Hematopoietic multipotent progenitor cell treated with erythropoietin and hydrocortisone succinate and interleukin-3 and kit ligand, for 4 days (in vitro differentiated cells): ENCODE measurements at regions not wholly inside any gene's neighbourhood (a gene's known extent, or its start where the extent isn't known, plus 50 kb on each side); places are given as distances from the start of the nearest gene placed in this dataset.

Experiments
- DNase-seq: peaks from one replicate; pipeline ENCODE4 v3.0.0-alpha.2; 2015

DNA sequence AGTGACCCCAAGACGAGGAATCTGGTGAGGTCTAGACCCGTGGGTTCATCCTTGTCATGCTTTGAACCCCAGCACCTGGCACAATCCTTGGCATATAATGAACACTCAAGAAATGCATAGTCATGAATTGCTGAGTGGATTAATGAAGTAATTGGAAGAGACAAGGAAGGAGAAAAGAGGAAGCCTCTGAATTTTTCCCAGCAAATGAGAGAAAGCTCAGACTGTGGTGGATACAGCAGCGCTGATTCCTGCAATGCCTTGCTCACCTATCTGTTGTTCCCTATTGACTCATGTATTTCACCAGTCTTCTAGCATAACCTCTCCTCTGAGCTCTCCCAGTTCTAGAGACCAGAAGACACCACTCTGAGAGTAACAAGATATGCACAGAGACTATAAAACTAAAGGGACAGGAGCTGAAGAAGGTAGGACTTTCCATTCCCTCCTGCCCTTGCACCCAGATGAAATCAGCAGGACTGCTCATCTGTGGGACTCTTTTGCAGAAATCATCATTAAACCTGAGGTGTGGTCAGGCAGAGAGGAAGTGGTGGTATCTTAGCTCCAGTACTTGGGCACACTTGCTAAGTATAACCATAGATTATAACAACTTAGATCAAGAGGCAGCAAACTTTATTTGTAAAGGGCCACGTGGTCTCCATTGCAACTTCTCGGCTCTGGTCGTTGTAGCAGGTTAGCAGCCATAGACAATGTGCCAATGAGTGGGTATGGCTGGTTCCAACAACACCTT is 102.8 kb downstream of the MAF start:
- peak; percentile 22 for DNase-seq

DNA sequence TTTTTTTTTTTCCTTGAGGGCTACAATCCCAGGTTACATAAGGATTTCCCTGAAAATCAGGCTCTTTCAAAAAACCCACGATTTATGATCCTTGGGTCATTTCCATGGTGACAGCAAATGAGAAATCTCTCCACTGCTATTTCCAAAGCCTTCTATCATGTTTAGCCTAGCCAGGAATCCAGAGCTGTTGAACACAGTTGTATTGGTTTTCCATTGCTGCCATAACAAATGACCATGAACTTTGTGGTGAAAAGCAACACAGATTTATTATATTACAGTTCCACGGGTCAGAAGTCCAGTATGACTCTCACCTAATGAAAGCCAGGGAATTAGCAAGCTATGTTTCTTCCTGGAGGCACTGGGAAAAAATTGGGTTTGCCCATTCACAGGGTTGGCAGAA is 106.6 kb downstream of the MAF start:
- no peak for DNase-seq

DNA sequence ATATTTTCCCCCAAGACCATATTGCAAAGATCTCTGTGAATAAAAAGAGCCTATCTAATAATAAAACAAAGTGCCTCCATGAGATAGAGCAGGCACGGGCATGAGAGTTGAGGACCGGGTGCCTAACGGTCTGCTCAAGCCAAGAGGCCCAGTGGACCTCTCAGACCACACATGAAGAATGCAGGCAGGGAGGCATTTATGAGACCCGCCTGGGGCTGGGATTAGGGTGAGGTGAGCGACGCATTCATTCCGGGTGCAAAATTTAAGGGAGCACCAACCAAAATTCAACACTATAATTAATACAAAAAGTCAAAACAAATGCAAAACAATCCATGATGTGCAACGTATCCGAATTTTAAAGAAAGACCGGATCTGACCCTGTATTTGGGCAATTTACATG is 108.5 kb downstream of the MAF start:
- DNase-seq = no peak

DNA sequence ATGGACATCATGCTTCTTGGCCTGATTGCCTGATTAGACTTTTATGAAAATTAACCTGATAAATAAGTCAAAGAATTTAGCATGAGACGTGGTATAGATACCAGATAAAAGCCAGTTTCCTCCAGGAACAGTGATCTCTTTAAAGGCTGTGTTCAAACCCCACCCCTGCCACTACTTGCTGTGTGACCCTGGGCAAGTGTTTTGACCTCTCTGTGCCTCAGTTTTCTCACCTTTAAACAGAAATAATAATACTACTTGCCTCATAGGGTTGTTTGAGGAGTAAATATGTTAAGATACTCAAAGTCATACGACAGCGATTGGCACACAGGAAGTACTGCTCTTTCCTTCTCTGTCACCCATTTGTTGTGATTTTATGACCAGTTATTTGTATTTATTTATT is 115.5 kb downstream of the MAF start:
- no peak for DNase-seq

DNA sequence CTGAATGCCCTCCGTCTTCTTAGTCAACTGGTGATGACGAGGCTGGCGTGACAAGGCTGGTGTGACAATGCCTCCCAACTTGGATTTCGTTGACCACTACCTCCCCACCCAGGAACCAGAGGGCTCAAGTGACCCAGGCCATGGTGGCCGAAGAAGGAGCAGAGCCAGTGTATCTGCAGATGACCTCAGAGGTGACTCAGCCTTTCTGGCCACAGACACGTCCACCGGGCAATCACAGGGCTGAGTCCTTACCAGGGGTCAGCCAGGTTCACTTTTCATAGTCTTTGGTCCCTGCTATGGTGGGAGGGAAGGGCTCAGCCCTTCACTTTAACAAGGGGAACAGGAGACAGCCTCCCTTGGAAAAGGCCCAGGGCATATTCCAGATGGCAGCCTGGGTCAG is 116.3 kb downstream of the MAF start:
- DNase-seq = no peak

DNA sequence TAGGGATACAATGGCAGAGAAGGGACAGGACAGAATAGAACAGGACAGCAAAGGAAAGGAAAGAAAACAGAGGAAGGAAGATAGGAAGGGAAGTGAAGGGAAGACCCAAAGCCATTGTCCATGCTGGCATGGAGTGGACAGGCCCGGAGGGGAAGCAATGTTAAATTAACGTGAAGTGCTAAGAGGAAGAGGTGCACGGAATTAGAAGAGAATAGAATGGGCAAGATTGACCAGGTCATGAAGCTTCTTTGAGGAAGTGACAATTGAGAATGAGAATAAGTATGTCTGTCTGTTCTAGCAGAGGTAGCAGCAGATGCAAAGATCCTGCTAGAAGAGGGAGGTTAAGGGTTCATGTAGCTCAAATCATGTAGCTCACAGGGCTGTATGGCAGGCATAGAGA is 117.2 kb downstream of the MAF start:
- no peak for DNase-seq

DNA sequence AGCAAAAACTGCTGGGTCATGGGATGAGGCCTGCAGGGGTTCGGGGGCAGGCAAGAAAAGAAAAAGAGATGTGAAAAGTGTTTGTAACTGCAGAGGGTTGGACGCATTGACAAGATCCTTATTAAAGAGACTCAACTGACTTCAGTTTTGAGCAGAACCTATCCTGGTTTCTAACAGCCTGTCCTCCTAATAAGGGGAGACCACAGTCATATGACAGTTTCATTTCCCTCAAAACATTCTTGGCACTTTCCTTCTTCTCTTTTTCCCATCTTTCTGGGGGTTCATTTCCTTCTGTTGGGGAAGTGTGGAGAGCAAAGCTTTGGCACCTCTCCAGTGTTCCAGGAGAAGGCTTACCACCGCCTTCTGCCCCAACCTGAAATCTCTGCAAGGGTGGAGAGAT is 118.5 kb downstream of the MAF start:
- no peak for DNase-seq

DNA sequence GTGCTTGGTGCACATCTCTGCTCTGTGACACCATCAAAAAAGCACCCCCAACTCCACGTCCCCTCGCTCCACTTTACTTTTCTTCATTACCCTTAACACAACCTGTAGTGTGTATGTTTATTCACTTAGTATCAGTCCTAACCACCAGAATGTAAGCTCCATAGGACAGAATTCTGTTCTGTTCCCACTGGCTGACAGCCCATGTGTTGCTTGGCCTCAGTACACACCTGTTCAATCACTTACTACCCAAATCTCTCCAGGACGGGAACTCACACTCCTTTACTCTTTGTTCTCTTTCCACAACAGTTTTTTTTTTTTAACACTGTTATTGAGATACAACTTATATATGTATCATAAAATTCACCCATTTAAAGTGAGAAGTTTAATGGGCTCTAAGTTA is 119.6 kb downstream of the MAF start:
- DNase-seq = no peak

DNA sequence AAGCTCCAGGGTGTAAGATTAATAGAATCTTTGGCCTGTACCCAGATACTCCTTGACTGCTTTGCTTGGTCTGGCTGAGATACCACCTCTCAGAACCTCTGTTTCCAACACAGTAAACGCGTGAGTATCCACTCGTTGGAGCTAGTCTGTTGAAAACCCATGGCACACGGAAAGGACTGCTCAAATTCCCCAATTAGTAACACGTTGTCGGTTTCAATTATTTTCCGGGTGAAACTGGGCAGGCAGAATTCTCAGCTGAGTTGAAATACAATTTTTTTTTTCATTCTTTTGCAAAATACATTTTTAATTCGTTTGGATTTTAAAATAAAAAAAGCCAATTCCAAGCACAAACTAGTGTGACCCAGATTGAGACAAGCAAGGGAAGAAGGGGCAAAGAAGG is 120.5 kb downstream of the MAF start:
- no peak for DNase-seq

DNA sequence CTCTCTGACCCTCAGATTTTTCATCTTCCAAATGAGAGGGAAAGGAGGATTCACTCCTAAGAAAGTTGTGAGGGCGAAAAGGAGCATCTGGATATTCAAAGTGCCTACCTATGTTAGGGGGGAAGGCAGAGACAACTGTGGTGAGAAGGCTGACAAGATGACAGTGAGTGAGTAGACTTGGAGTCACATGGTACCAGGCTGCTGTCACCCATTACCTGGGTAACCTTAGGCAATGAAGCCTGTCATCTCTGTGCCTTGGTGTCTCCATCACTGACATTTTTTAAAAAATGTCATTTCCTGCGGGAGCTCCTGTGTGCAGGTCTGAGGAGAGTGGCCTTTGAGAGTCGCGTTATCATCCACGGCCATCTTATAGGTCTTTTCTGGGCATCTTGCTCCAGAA is 124.0 kb downstream of the MAF start:
- no peak for DNase-seq

DNA sequence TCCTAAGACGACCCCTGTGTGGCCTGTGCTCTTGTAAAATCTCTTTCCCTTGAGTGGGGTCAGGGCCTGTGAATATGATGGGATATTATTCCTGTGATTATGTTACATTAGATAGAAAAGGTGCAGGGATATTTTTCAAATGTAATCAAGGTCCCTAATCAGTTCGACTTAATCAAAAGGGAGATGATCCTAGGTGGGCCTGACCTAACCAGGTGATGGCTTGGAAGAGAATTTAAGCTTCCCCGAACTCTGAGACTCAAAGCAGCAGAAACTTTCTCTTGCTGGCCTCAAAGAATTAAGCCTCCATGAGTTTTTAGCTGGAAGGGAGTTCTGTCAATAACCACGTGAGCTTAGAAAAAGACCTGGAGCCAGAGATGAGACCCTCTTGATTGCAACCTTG is 124.7 kb downstream of the MAF start:
- DNase-seq = no peak

DNA sequence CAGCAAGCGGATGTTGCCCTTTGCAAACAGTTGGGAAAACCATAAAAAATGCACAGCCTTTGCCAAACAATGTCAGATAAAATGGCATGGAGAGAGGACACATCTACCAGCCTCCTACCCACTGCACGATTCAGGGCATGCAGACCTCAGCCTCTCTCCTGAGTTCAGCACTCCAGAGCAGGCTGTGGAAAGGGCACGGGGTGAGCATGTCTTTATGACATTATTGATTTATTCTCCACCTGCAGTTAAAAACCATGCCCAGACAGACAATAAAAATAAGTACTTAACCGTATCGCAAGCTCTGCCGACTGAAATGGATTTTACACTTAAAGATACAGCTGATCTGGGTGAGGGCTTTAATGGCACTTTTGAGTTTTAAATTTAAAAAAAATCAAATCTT is 127.1 kb downstream of the MAF start:
- no peak for DNase-seq

DNA sequence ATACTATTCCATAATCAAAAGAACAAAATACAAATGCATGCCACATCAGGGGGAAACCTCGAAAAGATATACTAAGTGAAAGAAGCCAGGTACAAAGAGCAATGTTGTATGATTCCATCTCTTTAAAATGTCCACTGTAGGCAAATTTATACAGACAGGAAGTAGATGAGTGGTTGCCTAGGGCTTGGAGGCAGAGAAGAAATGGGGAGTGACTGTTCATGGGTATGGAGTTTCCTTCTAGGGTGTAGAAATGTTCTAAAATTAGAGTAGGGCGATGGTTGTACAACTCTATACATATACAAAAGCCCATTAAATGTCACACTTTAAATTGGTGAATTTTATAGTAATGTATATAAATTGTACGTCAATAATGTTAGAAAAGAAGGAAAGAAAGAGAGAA is 128.1 kb downstream of the MAF start:
- no peak for DNase-seq

DNA sequence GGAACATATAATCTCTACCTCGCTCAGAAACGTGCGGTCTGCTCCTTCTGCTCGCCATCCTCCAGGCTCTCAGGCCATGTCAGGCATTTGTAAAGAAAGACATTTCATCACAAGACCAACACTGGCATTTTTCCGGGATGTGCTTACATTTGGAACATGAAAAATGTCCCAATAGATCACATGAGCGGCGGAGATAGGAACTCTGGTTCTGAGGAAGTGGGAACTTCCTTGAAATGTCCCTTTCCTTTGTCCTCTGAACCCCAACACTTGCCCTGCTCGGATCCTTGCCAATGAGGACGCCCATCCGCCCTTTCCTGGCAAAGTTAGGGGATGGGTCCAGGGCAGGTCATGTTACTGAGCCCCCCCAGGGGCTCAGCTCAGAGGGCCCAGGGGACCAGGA is 130.5 kb downstream of the MAF start:
- no peak for DNase-seq

DNA sequence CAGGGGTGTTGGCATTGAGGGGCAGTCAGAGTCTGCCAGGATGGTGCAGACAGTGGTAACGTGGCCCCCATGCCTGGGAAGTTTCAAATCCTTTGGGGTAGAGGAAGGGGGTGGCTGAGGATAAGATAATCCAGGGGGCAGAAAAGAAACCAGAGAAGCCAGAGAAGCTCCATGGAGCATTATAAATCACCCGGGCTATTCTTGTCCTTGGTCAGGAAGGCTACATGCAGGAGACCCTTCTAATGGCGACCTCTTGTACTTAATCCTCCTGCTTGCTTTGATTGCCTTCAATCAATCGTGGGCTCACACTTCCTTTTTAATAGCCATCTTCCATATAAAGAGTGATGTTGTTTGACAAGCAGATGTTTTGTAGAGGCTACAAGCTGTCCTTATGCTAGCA is 131.9 kb downstream of the MAF start:
- no peak for DNase-seq

DNA sequence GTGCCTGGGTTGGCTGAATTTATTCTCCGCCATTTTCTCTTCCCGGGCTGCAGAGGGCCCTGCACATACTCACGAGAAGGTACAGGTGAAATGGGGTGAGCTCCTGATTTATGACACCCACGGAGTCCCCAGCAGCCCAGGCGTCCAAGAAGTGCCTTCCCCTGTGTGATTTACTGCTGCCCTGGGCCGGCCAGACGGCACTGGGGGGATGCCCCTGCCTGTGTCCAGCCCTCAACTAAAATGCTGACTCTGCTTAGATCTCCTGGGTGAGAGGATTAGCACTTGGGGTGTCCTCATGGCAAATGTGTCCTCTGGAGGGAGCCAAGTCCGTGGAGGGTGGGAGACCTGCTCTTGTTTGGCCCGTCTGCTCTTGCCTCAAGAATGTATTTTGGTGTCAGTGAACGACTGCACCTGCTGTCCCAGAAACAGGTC is 132.4 kb downstream of the MAF start:
- no peak for DNase-seq

DNA sequence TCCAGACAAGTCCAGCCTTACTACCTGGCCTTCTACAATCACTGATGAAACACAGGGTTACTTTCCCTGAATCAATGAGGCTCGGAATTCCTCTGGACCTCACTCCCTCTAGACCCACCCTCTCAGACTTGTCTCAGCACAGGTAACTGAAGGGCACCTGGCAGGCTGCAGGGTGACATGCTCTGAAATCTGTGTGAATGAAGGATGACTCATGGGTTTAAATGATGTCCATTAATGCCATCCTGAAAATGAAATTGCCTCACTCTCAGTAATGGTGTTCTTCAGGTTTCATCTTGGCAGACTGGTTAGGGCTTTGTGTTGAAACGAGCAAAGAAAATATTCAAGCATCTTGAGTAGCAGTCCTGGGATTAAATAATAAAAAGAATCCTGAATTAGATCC is 134.4 kb downstream of the MAF start:
- no peak for DNase-seq

DNA sequence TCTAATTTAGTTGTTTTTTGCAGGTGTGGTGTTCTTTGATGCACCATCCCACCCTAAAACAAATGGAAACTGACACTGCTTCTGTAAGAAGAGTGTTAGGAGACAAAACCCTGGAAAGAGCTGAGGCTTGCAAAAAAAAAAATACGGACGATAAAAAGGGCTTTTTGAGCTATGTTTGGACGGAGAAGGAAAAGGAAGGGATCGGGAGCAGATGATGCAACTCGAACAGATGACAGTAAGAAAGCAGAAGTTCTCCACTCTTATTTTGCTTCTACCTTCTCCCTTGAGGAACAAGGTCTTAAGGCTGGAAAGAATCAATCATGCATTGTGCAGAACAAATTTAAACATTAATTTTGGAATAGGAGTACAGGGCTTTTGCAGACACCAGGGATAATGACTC is 136.7 kb downstream of the MAF start:
- DNase-seq = no peak

DNA sequence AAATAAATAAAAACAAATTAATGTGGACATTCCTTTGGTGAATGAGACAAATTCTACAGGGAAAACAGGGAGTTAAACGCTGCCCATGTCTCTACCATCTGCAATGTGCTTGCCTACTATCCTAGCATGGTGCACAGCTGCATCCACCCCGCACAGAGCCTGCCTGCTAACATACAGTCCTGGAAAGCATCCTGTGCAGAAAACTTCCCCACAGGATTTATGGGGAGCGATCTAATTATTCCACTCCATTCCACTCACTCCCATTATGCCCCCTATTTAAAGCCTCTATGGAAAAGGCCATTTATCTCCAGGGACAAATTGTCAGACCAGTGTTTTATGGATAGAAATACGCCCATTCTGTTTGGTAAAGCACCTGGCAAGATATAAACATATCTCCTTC is 144.5 kb downstream of the MAF start:
- DNase-seq = no peak

DNA sequence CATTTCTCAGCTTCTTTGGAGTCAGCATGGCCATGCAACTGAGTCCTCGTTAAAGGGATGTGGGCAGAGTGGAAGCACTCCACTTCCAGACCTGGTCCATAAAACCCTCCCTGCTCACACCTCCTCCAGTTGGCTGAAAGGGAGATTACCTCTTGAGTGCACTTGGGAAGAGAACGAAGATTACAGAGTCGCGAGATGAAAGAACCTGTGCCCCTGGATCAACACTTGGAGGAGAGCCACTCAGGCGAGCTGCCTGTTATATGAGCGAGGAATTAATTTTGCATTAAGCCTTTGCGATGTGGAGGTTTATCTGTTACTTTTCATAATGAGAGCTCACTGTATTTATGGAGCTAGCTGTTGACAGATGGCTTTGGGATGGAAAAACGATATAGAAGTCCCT is 147.9 kb downstream of the MAF start:
- DNase-seq = no peak

DNA sequence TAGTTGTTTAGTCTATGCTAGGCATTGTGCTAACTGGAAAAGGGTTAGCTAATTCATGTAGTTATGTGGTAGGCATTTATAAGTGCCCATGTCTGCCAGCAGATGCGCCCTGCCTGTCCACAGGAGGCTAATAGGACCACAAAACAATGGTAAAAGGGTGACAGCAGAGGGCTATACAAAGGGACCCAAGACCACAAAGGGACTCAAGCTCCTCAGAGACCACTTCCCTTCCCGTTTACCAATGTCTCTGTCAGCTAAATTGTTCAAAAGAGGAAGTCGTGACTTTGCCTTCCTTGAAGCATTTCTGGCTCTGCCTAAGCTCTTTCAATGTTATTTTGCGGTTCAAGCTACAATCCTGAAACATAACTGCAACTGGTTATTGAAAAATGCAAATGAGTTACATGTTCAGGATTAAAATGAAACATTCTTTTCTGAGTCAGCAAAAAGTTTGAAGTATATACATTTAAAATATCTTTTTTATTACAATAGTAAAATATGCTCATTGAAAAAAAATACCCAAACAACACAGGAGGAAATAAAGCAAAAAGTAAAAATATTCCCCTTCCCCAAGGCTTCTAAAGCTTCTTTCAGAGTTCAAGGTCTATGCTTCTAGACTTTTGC is 149.2 kb downstream of the MAF start:
- DNase-seq = peak; percentile 91

DNA sequence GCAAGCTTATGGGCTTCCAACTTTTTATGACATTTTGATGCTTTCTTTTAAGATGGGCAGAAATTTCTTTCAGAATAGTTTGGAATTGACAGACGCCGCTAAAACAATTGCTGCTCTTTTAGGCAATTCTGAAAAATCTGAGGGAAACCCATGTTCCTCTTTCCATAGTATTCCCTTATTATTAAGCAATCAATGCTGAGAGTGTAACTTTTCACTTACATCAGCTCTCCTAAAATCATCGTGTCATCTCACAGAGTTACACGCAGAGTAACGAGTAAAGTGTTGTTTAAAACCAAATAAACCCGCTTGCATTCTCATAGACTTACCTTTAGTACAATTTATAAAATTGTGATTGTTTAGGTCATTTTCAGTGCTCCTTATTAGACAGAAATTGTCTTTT is 150.6 kb downstream of the MAF start:
- DNase-seq = no peak

DNA sequence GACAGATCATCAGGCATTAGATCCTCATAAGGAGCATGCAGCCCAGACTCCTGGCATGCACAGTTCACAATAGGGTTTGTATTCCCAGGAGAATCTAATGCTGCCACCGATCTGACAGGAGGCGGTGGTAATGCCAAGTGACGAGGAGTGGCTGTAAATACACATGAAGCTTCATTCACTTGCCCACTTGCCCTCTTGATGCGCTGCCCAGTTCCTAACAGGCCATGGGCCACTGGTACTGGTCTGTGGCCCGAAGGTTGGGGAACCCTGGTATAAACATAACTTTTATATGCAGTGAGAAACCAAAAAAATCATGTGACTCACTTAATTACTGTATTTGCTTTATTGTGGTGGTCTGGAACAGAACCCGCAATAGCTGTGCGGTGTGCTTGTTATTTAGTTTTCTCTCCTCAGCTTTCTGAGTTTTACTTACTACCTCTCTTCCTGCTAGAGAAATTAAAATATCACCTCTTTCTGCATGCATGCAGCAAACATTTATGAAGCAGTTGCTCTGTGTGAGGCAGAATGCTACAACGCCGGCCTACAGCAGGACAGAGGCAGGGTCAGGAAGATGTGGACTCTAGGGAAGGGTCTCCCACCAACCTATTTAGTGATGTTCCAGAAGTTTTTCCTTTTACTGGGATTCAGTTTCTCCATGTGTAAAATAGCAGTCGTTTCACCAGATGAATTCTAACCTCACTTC is 151.3 kb downstream of the MAF start:
- no peak for DNase-seq

DNA sequence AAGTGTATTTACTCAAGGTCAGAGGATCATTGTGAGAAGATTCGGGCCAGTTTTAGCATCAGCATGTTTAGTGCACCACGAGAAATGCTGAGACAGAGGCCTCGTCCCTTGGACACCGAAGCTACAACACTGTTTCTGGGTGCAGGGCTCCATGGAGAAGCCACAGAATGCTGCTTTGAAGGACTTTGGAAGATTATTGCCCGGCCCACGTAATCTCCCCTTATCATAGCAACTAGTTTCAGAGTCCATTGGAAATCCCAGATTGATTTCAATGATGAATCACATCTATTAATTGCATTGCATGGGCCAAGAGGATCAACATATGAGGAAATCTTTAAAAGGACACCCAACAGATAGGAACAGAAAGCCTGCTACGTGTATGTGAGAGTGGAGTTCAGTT is 156.0 kb downstream of the MAF start:
- no peak for DNase-seq

DNA sequence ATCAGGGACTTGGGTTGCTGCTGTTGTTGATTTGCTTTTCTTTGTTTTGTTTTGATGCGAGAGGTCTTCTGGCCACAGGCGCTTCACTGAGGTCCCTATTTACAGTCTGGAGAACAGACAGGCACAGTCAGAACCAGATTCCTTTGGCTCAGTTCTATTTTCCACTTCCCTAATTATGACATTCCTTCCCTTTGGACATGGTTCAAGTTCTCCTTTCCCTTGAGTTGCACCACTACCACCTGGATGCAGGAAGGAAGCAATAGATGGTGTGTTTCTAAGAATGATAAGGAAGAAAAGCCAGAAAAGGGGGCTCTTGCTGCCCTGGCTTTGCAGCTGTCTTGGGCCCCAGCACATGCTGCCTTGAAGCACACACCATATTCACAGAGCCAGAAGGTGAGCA is 160.6 kb downstream of the MAF start:
- peak; percentile 15 for DNase-seq
